IMR-90 (cell line): ENCODE measurements at regions not wholly inside any gene's neighbourhood (a gene's known extent, or its start where the extent isn't known, plus 50 kb on each side); places are given as distances from the start of the nearest gene placed in this dataset.

ENCODE experiments used
- ATAC-seq: fragments of 200-7000 bp; cut with Tn5 transposase; 2 replicates; pipeline ENCODE4 v1.9.1; 2020; ENCODE audit warnings: low read depth, mild to moderate bottlenecking, moderate library complexity
- BruUV-seq: library from RNA; stranded (reverse); fragments of 400-500 nt; replicated peaks from 2 replicates; lab custom pipeline; 2021; lab: Mats Ljungman, UMichigan
- CTCF ChIA-PET: fragments of 300-600 bp; formaldehyde crosslinking; extraction: SDS; loops from one replicate; lab custom pipeline; 2021; ENCODE audit warnings: antibody characterized with exemption; lab: Yijun Ruan, JAX
- POLR2A ChIA-PET: fragments of 300-600 bp; sonication (Branson Sonifier 250); formaldehyde crosslinking; loops from one replicate; lab custom pipeline; 2022; ENCODE audit warnings: antibody characterized with exemption; ENCODE audit not compliant: unreplicated experiment; lab: Charles Lee
- DNase-seq: peaks from one replicate; pipeline ENCODE4 v3.0.0; 2013
- H2AFZ ChIP-seq: replicated peaks from 2 replicates; pipeline ENCODE3; 2013; ENCODE audit warnings: low read length, mild to moderate bottlenecking; ENCODE audit not compliant: poor library complexity
- H2AK5ac ChIP-seq: 2 replicates; pipeline ENCODE4 v1.6.1; 2013; ENCODE audit warnings: low read depth, low read length, inconsistent platforms
- H2AK9ac ChIP-seq: replicated peaks from 2 replicates; pipeline ENCODE3; 2013; ENCODE audit warnings: mild to moderate bottlenecking, low read depth, low read length, moderate library complexity; ENCODE audit not compliant: poor library complexity
- H2BK120ac ChIP-seq: 2 replicates; pipeline ENCODE4 v1.6.1; 2013; ENCODE audit warnings: low read depth, low read length, inconsistent platforms
- H2BK15ac ChIP-seq: 3 replicates; pipeline ENCODE4 v1.6.1; 2013; ENCODE audit warnings: low read depth, low read length, inconsistent platforms
- H2BK20ac ChIP-seq: 2 replicates; pipeline ENCODE4 v1.6.1; 2013; ENCODE audit warnings: low read depth, mild to moderate bottlenecking, inconsistent platforms, low read length, moderate library complexity
- H2BK5ac ChIP-seq: 2 replicates; pipeline ENCODE4 v1.6.1; 2013; ENCODE audit warnings: mild to moderate bottlenecking, low read depth, low read length, inconsistent platforms; ENCODE audit not compliant: poor library complexity, severe bottlenecking
- H3K14ac ChIP-seq: replicated peaks from 2 replicates; pipeline ENCODE4 v1.6.1; 2013; ENCODE audit warnings: low read depth, low read length, inconsistent platforms
- H3K18ac ChIP-seq: 2 replicates; pipeline ENCODE4 v1.6.1; 2013; ENCODE audit warnings: low read depth, low read length, control low read depth
- H3K23ac ChIP-seq: 2 replicates; pipeline ENCODE4 v1.6.1; 2013; ENCODE audit warnings: low read depth, low read length, inconsistent platforms
- H3K27ac ChIP-seq: 2 replicates; pipeline ENCODE4 v1.5.1; 2013; ENCODE audit warnings: mild to moderate bottlenecking, control low read depth, low read length; ENCODE audit not compliant: insufficient read depth
- H3K27me3 ChIP-seq: 2 replicates; pipeline ENCODE4 v1.6.1; 2013; ENCODE audit warnings: low read length; ENCODE audit not compliant: control insufficient read depth, insufficient read depth
- H3K36me3 ChIP-seq: 2 replicates; pipeline ENCODE4 v1.6.1; 2013; ENCODE audit warnings: low read length, mixed read lengths; ENCODE audit not compliant: control insufficient read depth, insufficient read depth
- H3K4ac ChIP-seq: 2 replicates; pipeline ENCODE4 v1.6.1; 2013; ENCODE audit warnings: low read depth, low read length, inconsistent platforms
- H3K4me1 ChIP-seq: 2 replicates; pipeline ENCODE4 v1.6.1; 2013; ENCODE audit warnings: low read length, mixed read lengths; ENCODE audit not compliant: control insufficient read depth, insufficient read depth
- H3K4me2 ChIP-seq: 2 replicates; pipeline ENCODE4 v1.6.1; 2013; ENCODE audit warnings: low read depth, mild to moderate bottlenecking, control low read depth, low read length, moderate library complexity
- H3K4me3 ChIP-seq: 2 replicates; pipeline ENCODE4 v1.5.1; 2013; ENCODE audit warnings: low read depth, mild to moderate bottlenecking, control low read depth, low read length, moderate library complexity; ENCODE audit not compliant: insufficient read depth
- H3K56ac ChIP-seq: 2 replicates; pipeline ENCODE4 v1.6.1; 2013; ENCODE audit warnings: low read length, inconsistent platforms; ENCODE audit not compliant: insufficient read depth; ENCODE audit errors: extremely low read depth
- H3K79me1 ChIP-seq, 2 experiments: 2 replicates each; pipeline ENCODE4 v1.6.1; 2013; ENCODE audit warnings: low read length in 2 of 2, inconsistent platforms in 1 of 2, low read depth in 1 of 2
- H3K9ac ChIP-seq: 2 replicates; pipeline ENCODE4 v1.6.1; 2013; ENCODE audit warnings: low read depth, low read length, control low read depth
- H3K9me1 ChIP-seq: 2 replicates; pipeline ENCODE4 v1.6.1; 2013; ENCODE audit warnings: low read length, inconsistent platforms; ENCODE audit not compliant: insufficient read depth
- H3K9me3 ChIP-seq: 2 replicates; pipeline ENCODE4 v1.6.1; 2013; ENCODE audit warnings: low read length; ENCODE audit not compliant: control insufficient read depth, insufficient read depth
- H4K20me1 ChIP-seq: 2 replicates; pipeline ENCODE4 v1.6.1; 2013; ENCODE audit warnings: low read length, inconsistent platforms; ENCODE audit not compliant: insufficient read depth
- H4K5ac ChIP-seq: 2 replicates; pipeline ENCODE4 v1.6.1; 2013; ENCODE audit warnings: mild to moderate bottlenecking, low read depth, low read length, control low read depth
- H4K8ac ChIP-seq, 2 experiments: 2 replicates each; pipeline ENCODE4 v1.6.1; 2013; ENCODE audit warnings: low read depth in 2 of 2, low read length in 2 of 2, control low read depth in 1 of 2, inconsistent platforms in 1 of 2
- H4K91ac ChIP-seq: 2 replicates; pipeline ENCODE4 v1.6.1; 2013; ENCODE audit warnings: low read depth, low read length, inconsistent platforms; ENCODE audit not compliant: insufficient read depth
- BHLHE40 ChIP-seq: fragments of 150-350 bp; IDR thresholded peaks from 2 replicates; pipeline ENCODE4 v1.6.1; 2016; ENCODE audit warnings: mild to moderate bottlenecking, low read depth, low read length
- CEBPB ChIP-seq: IDR thresholded peaks from 2 replicates; pipeline ENCODE4 v1.6.1; 2012; ENCODE audit warnings: low read depth, low read length, improper control_type of control experiment
- CHD1 ChIP-seq: IDR thresholded peaks from 2 replicates; pipeline ENCODE4 v1.6.1; 2012; ENCODE audit warnings: low read depth, low read length, improper control_type of control experiment
- FOS ChIP-seq: fragments of 150-350 bp; IDR thresholded peaks from 2 replicates; pipeline ENCODE4 v1.6.1; 2016; ENCODE audit warnings: low read depth, low read length
- MAFK ChIP-seq: IDR thresholded peaks from 2 replicates; pipeline ENCODE4 v1.6.1; 2012; ENCODE audit warnings: low read depth, low read length, improper control_type of control experiment
- MAZ ChIP-seq: IDR thresholded peaks from 2 replicates; pipeline ENCODE4 v1.6.1; 2012; ENCODE audit warnings: low read depth, mild to moderate bottlenecking, low read length, improper control_type of control experiment, moderate library complexity, borderline replicate concordance
- MXI1 ChIP-seq: IDR thresholded peaks from 2 replicates; pipeline ENCODE4 v1.6.1; 2012; ENCODE audit warnings: low read depth, mild to moderate bottlenecking, low read length, moderate library complexity, borderline replicate concordance
- NFE2L2 ChIP-seq: fragments of 150-350 bp; IDR thresholded peaks from 2 replicates; pipeline ENCODE4 v1.6.1; 2016; ENCODE audit warnings: low read depth, mild to moderate bottlenecking, low read length
- POLR2A ChIP-seq: IDR thresholded peaks from 2 replicates; pipeline ENCODE4 v1.6.1; 2012; ENCODE audit warnings: mild to moderate bottlenecking, low read depth, low read length
- RAD21 ChIP-seq: IDR thresholded peaks from 2 replicates; pipeline ENCODE4 v1.6.1; 2012; ENCODE audit warnings: low read length, improper control_type of control experiment
- RCOR1 ChIP-seq: IDR thresholded peaks from 2 replicates; pipeline ENCODE4 v1.6.1; 2012; ENCODE audit warnings: mild to moderate bottlenecking, low read length, improper control_type of control experiment; ENCODE audit not compliant: insufficient replicate concordance
- RFX5 ChIP-seq: IDR thresholded peaks from 2 replicates; pipeline ENCODE4 v1.8.0; 2012; ENCODE audit warnings: low read depth, mild to moderate bottlenecking, low read length, moderate library complexity
- SMC3 ChIP-seq: fragments of 150-350 bp; IDR thresholded peaks from 2 replicates; pipeline ENCODE4 v1.6.1; 2016; ENCODE audit warnings: low read depth, mild to moderate bottlenecking, antibody characterized with exemption, low read length, moderate library complexity
- WGBS, 2 experiments: methylation state at CpG; one replicate each; pipeline versions ENCODE4 v1.1.5 to v1.1.7; 2013; ENCODE audit warnings: missing lambda C conversion rate in 2 of 2; ENCODE audit not compliant: insufficient read length in 1 of 2; ENCODE audit errors: extremely low coverage in 2 of 2; 5-methylcytosine and 5-hydroxymethylcytosine counted together
- dilution Hi-C: fragments of 300-500 bp; cut with HindIII; formaldehyde crosslinking; loops from one replicate; pipeline ENCODE4 v1.14.3; 2018; ENCODE audit warnings: low sequenced_read_pairs; ENCODE audit not compliant: unreplicated experiment
- in situ Hi-C: fragments of 300-500 bp; cut with MboI; formaldehyde crosslinking; loops from 3 replicates; pipeline ENCODE4 v1.14.3; 2019; ENCODE audit warnings: low sequenced_read_pairs, inconsistent platforms, mixed read lengths
- intact Hi-C: fragments of 100-400 bp; cut with micrococcal nuclease; formaldehyde crosslinking; loops from 2 replicates; pipeline ENCODE4 v1.10.0; 2022
- TF ChIP-seq, protein P1 (sequence below): fragments of 150-350 bp; IDR thresholded peaks from 2 replicates; pipeline ENCODE4 v1.6.1; 2017; ENCODE audit warnings: mild to moderate bottlenecking, antibody characterized with exemption, low read length, low read depth
- TF ChIP-seq, protein P2 (sequence below): conservative IDR thresholded peaks from 2 replicates; pipeline ENCODE4 v1.5.1; 2012; ENCODE audit warnings: mild to moderate bottlenecking, low read depth, low read length, improper control_type of control experiment
- TF ChIP-seq, protein P3 (sequence below): fragments of 150-350 bp; IDR thresholded peaks from 2 replicates; pipeline ENCODE4 v1.6.1; 2016; ENCODE audit warnings: low read depth, mild to moderate bottlenecking, low read length, moderate library complexity, borderline replicate concordance

DNA sequence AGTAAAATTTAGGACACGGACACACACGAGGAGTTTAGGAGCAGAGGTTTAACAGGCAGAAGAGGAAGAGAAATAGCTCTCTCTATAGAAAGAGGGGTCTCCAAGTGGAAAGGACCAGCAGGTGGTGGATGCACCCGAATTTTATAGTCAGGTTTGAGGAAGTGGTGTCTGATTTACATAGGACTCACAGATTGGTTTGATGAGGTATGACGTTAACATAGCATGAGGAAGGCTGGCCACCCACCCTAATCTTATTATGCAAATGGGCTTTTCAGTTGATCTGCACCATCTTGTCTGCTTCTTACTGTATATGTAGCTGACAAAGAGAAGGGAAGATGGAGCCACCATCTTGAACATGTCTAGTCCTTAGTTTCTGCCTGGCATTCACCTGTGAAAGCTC lies 52.5 kb upstream of the RGS2 start:
- H3K36me3 ChIP-seq = no peaks in the 10 kb centered on the region
- H3K9me3 ChIP-seq = peaks cover 3% of the 10 kb centered on the region; the same call in 1 of the 2 replicates
- 100% methylated on average over 2 of the region's 4 CpGs; no CpG with 5 or more reads in 1 of the 2 experiments for WGBS, 2 experiments
- no peak overlapping the region for H2AFZ ChIP-seq
- no peaks in the 10 kb centered on the region for H4K20me1 ChIP-seq
- CTCF ChIA-PET = no interaction called here
- no peak overlapping the region for H4K91ac ChIP-seq
- no peak overlapping the region for H2AK5ac ChIP-seq
- H3K4ac ChIP-seq = no peak overlapping the region
- no peak overlapping the region for H3K23ac ChIP-seq
- H3K79me1 ChIP-seq = no peaks in the 10 kb centered on the region
- no peak overlapping the region for H3K4me2 ChIP-seq
- H2BK20ac ChIP-seq = no peak overlapping the region
- no peaks in the 10 kb centered on the region for H3K27me3 ChIP-seq
- dilution Hi-C loops (no loop called here), in situ Hi-C loops (no loop called here), intact Hi-C loops (no loop called here)
- H4K8ac ChIP-seq = no peak overlapping the region
- no peak overlapping the region for H2AK9ac ChIP-seq
- TF ChIP-seq, protein P1, sequence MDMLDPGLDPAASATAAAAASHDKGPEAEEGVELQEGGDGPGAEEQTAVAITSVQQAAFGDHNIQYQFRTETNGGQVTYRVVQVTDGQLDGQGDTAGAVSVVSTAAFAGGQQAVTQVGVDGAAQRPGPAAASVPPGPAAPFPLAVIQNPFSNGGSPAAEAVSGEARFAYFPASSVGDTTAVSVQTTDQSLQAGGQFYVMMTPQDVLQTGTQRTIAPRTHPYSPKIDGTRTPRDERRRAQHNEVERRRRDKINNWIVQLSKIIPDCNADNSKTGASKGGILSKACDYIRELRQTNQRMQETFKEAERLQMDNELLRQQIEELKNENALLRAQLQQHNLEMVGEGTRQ = no peak
- no peak for TF ChIP-seq RCOR1
- no peak for TF ChIP-seq FOS
- TF ChIP-seq NFE2L2 = no peak
- TF ChIP-seq MAZ = no peak
- TF ChIP-seq, protein P2, sequence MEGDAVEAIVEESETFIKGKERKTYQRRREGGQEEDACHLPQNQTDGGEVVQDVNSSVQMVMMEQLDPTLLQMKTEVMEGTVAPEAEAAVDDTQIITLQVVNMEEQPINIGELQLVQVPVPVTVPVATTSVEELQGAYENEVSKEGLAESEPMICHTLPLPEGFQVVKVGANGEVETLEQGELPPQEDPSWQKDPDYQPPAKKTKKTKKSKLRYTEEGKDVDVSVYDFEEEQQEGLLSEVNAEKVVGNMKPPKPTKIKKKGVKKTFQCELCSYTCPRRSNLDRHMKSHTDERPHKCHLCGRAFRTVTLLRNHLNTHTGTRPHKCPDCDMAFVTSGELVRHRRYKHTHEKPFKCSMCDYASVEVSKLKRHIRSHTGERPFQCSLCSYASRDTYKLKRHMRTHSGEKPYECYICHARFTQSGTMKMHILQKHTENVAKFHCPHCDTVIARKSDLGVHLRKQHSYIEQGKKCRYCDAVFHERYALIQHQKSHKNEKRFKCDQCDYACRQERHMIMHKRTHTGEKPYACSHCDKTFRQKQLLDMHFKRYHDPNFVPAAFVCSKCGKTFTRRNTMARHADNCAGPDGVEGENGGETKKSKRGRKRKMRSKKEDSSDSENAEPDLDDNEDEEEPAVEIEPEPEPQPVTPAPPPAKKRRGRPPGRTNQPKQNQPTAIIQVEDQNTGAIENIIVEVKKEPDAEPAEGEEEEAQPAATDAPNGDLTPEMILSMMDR = no peak
- TF ChIP-seq CEBPB = no peak
- TF ChIP-seq POLR2A = no peak
- no peak for TF ChIP-seq BHLHE40
- TF ChIP-seq, protein P3, sequence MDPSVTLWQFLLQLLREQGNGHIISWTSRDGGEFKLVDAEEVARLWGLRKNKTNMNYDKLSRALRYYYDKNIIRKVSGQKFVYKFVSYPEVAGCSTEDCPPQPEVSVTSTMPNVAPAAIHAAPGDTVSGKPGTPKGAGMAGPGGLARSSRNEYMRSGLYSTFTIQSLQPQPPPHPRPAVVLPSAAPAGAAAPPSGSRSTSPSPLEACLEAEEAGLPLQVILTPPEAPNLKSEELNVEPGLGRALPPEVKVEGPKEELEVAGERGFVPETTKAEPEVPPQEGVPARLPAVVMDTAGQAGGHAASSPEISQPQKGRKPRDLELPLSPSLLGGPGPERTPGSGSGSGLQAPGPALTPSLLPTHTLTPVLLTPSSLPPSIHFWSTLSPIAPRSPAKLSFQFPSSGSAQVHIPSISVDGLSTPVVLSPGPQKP = no peak
- no peak for TF ChIP-seq SMC3
- no peak for TF ChIP-seq RAD21
- TF ChIP-seq CHD1 = no peak
- no peak for TF ChIP-seq MAFK
- no peak for TF ChIP-seq MXI1
- no peak for TF ChIP-seq RFX5
- no peak overlapping the region for H3K4me3 ChIP-seq
- no peak overlapping the region for H3K56ac ChIP-seq
- H2BK5ac ChIP-seq = no peak overlapping the region
- H4K5ac ChIP-seq = no peak overlapping the region
- H3K18ac ChIP-seq = no peak overlapping the region
- DNase-seq (no peak), ATAC-seq (no peak)
- H3K9ac ChIP-seq = no peak overlapping the region
- H2BK15ac ChIP-seq = no peak overlapping the region
- H3K27ac ChIP-seq = no peak overlapping the region
- no peaks in the 10 kb centered on the region for H3K9me1 ChIP-seq
- no peak overlapping the region for H2BK120ac ChIP-seq
- POLR2A ChIA-PET = no interaction called here
- no TSS peak for BruUV-seq
- no peaks in the 10 kb centered on the region for H3K4me1 ChIP-seq
- H3K14ac ChIP-seq = no peak overlapping the region
